Ovary (tissue), 7 donors: ENCODE measurements at regions not wholly inside any gene's neighbourhood (a gene's known extent, or its start where the extent isn't known, plus 50 kb on each side); places are given as distances from the start of the nearest gene placed in this dataset.

ENCODE experiments used
- DNase-seq, 5 donors: peaks; one replicate each; pipeline ENCODE4 v3.0.0-alpha.2; 2019 to 2020
- H3K27ac ChIP-seq, 2 donors: fragments of 200-600 bp; one replicate each; pipeline versions ENCODE4 v1.5.1 to v1.8.0; 2019 to 2022
- H3K27me3 ChIP-seq: fragments of 200-600 bp; one replicate; pipeline ENCODE4 v1.8.0; 2022
- H3K36me3 ChIP-seq: fragments of 200-600 bp; sonication (generic); one replicate; pipeline ENCODE4 v1.5.1; 2019
- H3K4me1 ChIP-seq: one replicate; pipeline ENCODE4 v1.8.1; 2013; ENCODE audit warnings: mild to moderate bottlenecking, moderate library complexity; ENCODE audit not compliant: insufficient read depth
- H3K4me3 ChIP-seq: fragments of 200-600 bp; sonication (generic); one replicate; pipeline ENCODE4 v1.5.1; 2017
- H3K9me3 ChIP-seq, 2 donors: fragments of 200-600 bp in 1 of 2; sonication (generic) in 1 of 2; one replicate each; pipeline versions ENCODE4 v1.5.1 to v1.8.1; 2013 to 2019; ENCODE audit warnings: mild to moderate bottlenecking in 1 of 2, moderate library complexity in 1 of 2
- CTCF ChIP-seq, 3 donors: fragments of 450-650 bp in 2 of 3; fragments of 200-600 bp in 1 of 3; IDR thresholded peaks; one replicate each; pipeline versions ENCODE4 v1.5.1 to v1.8.0; 2016 to 2022; ENCODE audit warnings: antibody characterized with exemption in 3 of 3, mild to moderate bottlenecking in 1 of 3
- EP300 ChIP-seq: sonication (generic); formaldehyde crosslinking; IDR thresholded peaks from one replicate; pipeline ENCODE4 v1.6.1; 2017; ENCODE audit warnings: antibody characterized with exemption
- POLR2A ChIP-seq: fragments of 450-650 bp; IDR thresholded peaks from one replicate; pipeline ENCODE4 v1.6.1; 2017; ENCODE audit warnings: antibody characterized with exemption, mild to moderate bottlenecking, moderate library complexity
- WGBS, 3 donors: extraction: QIAGEN DNeasy Blood & Tissue Kit in 1 of 3; methylation state at CpG; one replicate each; pipeline versions ENCODE4 v1.1.5 to v1.1.7; 2013 to 2017; 5-methylcytosine and 5-hydroxymethylcytosine counted together
- intact Hi-C, 4 donors: fragments of 100-400 bp; cut with DNase I; formaldehyde crosslinking; loops; one replicate each; pipeline versions ENCODE4 v1.11.0 to v1.15.1; 2022 to 2023
- donor health status: DM: no; HTN: no; CAD: no; lungs with moderate emphysema.
- donor health status: DM: no; HTN: no; CAD: no.
- donor health status: Bipolar disorder and iron deficiency.
- donor health status: DM: no; HTN: no; CAD: no.
- donor health status: DM: yes; HTN: yes; CAD: no.

- Histone ChIP-seq H3K27ac (no peak overlapping the region), H3K4me1 (no peaks in the 10 kb centered on the region), H3K9me3 (no peaks in the 10 kb centered on the region), H3K36me3 (no peaks in the 10 kb centered on the region), H3K4me3 (no peak overlapping the region), H3K27me3 (no peaks in the 10 kb centered on the region)
- DNase-seq = no peak
- no peak for TF ChIP-seq CTCF (IDR thresholded peaks at IDR 0.05)
- no peak for TF ChIP-seq EP300
- TF ChIP-seq POLR2A = no peak
- intact Hi-C loops = no loop called here
- 81 to 85% (median 84%) methylated on average over 1 of the region's 1 CpG for WGBS, 3 donors
Measured at GRCh38 chr11:42315846-42316245, 856.4 kb upstream of the LRRC4C start.

GRCh38 chr11:42319921-42320320, 860.5 kb upstream of the LRRC4C start:
- Histone ChIP-seq H3K27me3 (no peaks in the 10 kb centered on the region), H3K4me3 (no peak overlapping the region), H3K4me1 (no peaks in the 10 kb centered on the region), H3K27ac (no peak overlapping the region), H3K36me3 (no peaks in the 10 kb centered on the region), H3K9me3 (no peaks in the 10 kb centered on the region)
- DNase-seq = no peak
- intact Hi-C loops = no loop called here
- no peak for TF ChIP-seq POLR2A
- TF ChIP-seq EP300 = no peak

GRCh38 chr11:42329929-42330565, 870.6 kb upstream of the LRRC4C start:
- TF ChIP-seq POLR2A = no peak
- no peak for TF ChIP-seq EP300
- no peak for TF ChIP-seq CTCF (IDR thresholded peaks at IDR 0.05)
- no peak overlapping the region for H3K4me3 ChIP-seq
- no peaks in the 10 kb centered on the region for H3K27me3 ChIP-seq
- H3K27ac ChIP-seq = no peak overlapping the region
- intact Hi-C loops = no loop called here
- no peaks in the 10 kb centered on the region for H3K9me3 ChIP-seq
- no peak for DNase-seq
- H3K4me1 ChIP-seq = no peaks in the 10 kb centered on the region
- 51 to 57% (median 52%) methylated on average over 5 of the region's 5 CpGs for whole genome bisulfite sequencing, 3 donors
- H3K36me3 ChIP-seq = no peaks in the 10 kb centered on the region

- intact Hi-C loops = no loop called here
- H3K4me3 ChIP-seq = no peak overlapping the region
- no peaks in the 10 kb centered on the region for H3K36me3 ChIP-seq
- TF ChIP-seq POLR2A (no peak), CTCF (IDR thresholded peaks at IDR 0.05) (no peak), EP300 (no peak)
- no peak for DNase-seq
- no peaks in the 10 kb centered on the region for H3K27me3 ChIP-seq
- H3K9me3 ChIP-seq = no peaks in the 10 kb centered on the region
- H3K4me1 ChIP-seq = no peaks in the 10 kb centered on the region
- no peak overlapping the region for H3K27ac ChIP-seq
- 37 to 50% (median 38%) methylated on average over 4 of the region's 4 CpGs for WGBS, 3 donors
Measured at GRCh38 chr11:42337786-42338455, 878.5 kb upstream of the LRRC4C start.

- TF ChIP-seq CTCF (IDR thresholded peaks at IDR 0.05) (no peak), EP300 (no peak), POLR2A (no peak)
- intact Hi-C loops = no loop called here
- Histone ChIP-seq H3K27me3 (no peaks in the 10 kb centered on the region), H3K4me3 (no peak overlapping the region), H3K27ac (no peak overlapping the region), H3K4me1 (no peaks in the 10 kb centered on the region), H3K9me3 (no peaks in the 10 kb centered on the region), H3K36me3 (no peaks in the 10 kb centered on the region)
- 90 to 96% (median 95%) methylated on average over 20 to 25 of the region's 25 CpGs for WGBS, 3 donors
- DNase-seq = no peak
Measured at GRCh38 chr11:42344204-42344792, 884.8 kb upstream of the LRRC4C start.
